NCI-H526 treated with DMSO at 0.1 percent for 48 hours (cell line): ENCODE measurements at regions not wholly inside any gene's neighbourhood (a gene's known extent, or its start where the extent isn't known, plus 50 kb on each side); places are given as distances from the start of the nearest gene placed in this dataset.
"Not testable (repeated sequence)": the region's sequence is repeated elsewhere in the genome, so short reads cannot be mapped to it uniquely, and the experiment has no call there.

Experiments used
- DNase-seq: peaks from one replicate; lab custom pipeline; 2025; lab: John Stamatoyannopoulos, UW

- no peak for DNase-seq
Measured at GRCh38 chr22:22716136-22716665, 71.8 kb downstream of the GGTLC2 start.

- no peak for DNase-seq
Measured at GRCh38 chr22:22717664-22718063, 73.2 kb downstream of the GGTLC2 start.

DNA sequence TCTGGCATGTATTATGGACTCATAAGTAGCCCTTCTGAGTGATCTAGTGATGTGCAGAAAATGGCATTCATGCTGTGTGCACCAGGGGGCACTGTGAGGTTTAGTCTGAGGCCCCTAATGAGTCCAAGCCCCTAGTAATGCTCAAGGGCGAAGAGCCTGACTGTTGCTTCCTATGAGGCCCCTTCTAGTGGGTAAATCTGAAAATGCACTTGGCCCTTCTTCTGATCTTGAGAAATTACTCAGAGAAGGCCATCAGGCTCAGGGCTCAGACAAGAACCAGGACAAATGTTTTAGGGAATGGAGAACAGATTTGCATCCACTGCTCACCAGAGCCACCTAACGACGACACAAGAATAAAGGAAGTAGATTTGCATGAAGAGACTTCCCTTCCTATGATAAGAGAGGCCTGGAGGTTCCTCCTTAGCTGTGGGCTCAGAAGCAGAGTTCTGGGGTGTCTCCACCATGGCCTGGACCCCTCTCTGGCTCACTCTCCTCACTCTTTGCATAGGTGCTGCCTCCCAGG, 75.8 kb downstream of the GGTLC2 start:
- peak; percentile 45 for DNase-seq

GRCh38 chr22:22720724-22721261, 76.4 kb downstream of the GGTLC2 start:
- DNase-seq, result no peak

DNA sequence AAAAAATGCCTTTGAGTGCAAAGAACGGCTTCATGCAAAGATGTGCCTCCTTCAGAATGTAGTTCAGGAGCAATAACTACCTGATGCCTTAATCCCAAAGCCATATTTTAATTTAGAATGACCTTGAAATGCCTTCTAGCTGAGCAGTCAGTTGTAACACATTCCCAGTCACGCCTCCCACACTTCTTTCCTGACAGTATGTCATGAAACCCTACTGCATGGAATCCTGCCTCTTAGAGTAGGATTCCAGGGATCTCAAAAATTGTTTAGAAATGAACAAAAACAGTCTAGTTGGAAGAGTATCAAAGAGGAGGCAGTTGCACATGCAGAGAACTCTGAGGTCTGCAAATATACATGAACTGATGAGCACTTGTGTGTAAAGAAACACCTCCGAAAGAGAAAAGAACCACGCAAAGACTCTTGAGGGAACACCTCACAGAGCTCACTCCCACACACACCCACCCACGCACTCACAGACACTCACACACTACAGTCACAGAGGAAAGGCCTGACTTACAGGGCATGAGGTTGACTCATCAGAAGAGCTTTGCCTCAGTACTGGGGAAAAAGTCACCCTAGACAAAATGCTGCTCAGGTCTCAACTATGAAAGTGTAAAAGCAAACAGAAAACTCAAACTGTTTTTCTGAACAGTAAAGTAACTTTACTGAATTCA, 77.4 kb downstream of the GGTLC2 start:
- no peak for DNase-seq

DNA sequence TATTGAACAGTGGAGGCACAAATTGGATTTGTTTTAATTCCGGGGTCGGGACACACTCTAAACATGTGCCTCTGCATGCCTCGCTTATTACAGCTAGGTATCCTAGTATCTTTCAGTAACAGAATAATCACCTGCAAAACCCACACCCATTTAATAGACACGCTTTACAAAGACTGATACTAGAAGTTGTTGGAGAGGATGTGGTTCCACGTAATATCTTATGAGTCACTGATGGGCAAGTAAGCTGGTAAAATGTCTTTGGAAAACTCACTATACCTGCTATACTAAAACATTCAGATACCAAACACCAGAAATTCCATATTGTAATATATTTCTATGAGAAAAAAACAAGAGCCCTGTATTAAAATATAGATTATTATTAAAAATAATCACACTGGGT, 84.0 kb downstream of the GGTLC2 start:
- DNase-seq, result no peak

- no peak for DNase-seq
Measured at GRCh38 chr22:22730655-22731373, 86.4 kb downstream of the GGTLC2 start.

DNA sequence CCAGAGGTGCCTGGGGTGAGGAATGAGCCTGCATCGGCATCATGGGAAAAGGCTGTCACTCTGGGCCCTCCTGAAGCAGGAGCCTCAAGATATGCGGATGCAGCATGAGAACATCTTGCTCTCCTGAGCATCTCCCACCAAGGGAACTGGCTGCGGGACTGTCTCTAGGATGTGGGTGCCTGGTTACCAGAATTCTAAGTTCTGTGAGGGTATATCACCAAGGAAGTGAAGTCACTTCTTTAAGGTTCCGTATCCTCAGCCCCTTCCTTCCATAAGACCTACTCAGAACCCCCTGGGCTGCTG, 86.9 kb downstream of the GGTLC2 start:
- no peak for DNase-seq

GRCh38 chr22:22733006-22733405, 88.6 kb downstream of the GGTLC2 start:
- DNase-seq, result not testable (repeated sequence)

DNA sequence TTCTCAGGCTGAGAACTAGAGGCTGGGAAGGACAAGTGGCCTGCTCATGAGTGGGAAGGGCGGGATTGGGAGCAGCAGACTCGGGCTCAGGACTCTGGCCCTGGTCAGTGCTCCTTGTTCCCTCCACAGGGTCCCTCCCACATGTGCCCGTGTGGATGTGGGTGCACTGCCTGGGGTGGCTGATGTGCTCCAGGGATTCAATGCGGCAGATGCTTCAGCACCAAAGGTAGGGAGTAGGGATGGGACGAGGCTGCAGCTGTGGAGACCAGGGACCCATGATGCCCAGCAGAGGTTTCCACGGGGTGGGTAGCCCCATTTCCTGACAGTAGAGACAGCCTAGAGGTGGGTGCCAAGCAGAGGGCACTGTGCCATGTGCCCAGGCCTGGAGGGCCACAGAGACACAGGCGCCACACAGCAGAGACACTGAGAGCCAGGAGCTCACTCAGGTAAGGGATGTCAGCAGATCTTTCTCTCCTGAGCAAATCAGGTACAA, 89.5 kb downstream of the GGTLC2 start:
- DNase-seq, result no peak

- DNase-seq, result not testable (repeated sequence)
Measured at GRCh38 chr22:22734395-22735272, 90.2 kb downstream of the GGTLC2 start.

DNA sequence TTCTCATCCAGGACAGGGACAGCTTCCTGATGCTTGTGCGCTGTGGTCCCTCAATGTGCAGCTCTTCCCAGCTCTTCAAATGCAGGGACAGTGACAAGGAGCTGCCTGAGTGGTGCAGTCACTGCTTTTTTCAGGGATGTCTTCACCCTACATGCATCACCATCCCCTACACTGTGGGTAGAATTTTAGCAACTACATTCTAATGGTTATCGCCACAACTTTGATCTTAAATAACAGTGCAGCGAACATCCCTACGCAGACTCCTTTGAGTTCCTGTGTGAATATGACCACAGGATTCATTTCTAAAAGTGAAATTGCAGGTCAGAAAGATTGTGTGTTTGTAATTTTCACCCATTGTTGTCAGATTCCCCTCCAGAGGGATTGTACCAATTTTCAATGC, 90.9 kb downstream of the GGTLC2 start:
- DNase-seq, result not testable (repeated sequence)

DNA sequence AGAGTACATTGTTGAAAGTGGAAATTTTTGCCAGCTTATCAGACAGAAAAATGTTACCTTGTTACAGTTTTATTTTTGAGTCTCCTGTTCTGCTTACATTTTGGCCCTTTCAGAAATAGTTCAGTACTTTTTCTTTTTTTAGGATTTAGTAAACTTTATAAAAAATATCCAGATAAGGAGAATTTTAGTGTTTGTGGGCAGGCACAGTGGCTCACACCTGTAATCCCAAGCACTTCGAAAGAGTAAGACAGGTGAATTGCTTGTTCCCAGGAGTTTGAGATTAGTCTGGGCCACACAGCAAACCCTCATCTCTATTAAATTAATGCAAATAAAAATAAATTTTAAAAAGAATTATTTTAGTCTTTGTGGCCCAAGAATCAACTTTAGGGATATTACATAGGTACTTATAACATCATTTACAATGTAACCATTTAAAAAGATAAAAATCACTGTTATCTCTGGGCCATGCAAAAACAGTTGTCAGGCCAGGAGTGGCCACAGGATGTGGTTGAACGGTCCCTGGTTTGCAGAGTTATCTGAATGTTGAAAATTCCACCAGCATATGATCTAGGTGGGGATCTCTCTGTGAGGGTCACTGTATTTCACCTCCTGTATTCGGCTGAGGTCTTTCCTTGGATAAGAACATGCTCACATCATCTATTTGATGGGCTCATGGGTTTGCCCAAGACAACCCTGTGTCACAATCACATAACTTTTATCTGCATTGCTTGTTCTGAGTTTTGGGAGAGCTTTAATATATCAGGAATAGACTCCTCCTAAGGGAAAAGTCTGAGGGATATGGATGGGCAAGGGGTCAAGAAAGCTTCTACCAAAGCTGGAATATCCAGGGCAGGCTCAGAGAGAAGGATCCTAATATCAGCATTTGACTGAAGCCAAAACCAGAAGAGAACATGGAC, 91.5 kb downstream of the GGTLC2 start:
- DNase-seq, result no peak

DNA sequence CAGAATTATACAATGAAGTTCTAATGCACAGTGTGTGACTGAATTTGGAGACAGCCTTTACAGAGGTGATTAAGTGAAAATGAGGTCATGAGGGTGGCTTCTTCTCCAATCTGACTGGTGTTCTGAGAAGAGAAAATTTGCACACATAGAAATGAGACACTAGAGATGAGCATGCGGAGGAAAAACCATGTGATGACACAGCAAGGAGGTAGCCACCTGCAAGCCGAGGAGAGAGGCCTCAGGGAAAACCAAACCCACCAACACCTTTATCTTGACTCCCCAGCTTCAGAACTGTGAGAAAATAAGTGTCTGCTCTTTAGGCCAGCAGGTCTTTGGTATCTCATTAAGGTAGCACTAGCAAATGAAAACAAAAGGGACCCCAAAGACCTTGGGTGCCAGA, 93.2 kb downstream of the GGTLC2 start:
- no peak for DNase-seq

- DNase-seq, result no peak
Measured at GRCh38 chr22:22738959-22739585, 94.7 kb downstream of the GGTLC2 start.

DNA sequence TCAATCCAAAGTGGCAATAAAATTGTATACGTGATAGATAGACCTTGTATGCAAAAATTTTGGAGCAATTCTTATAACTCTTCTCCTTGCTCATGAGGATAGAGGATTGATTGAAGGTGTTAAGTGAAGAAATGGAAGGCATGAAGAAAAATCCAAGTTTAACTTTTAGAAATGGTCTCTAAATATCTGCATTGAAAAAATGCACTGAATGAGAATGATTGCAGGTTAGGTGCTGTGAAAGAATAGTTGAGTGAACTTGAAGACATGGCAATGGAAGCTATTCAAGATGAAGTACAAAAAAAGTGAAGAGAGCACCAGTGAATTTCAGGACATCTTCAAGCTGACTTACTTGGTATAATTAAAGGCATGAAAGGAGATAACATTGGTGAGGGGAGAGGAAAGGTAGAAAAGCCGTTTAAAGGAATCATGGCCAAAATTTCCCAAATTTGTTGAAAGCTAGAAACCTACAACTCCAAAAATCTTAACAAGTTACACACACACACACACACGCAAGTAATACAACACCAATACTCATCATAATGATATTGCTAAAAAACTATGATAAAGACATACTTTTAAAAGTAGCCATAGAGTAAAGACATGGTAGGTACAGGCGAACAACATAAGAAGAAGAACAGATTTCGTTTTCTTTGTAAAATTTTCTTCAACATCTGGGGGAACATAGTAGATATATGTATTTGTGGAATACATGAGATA, 96.3 kb downstream of the GGTLC2 start:
- no peak for DNase-seq

GRCh38 chr22:22741843-22742242, 97.4 kb downstream of the GGTLC2 start:
- no peak for DNase-seq

- no peak for DNase-seq
Measured at GRCh38 chr22:22742641-22743040, 98.2 kb downstream of the GGTLC2 start.

GRCh38 chr22:22743128-22743760, 98.8 kb downstream of the GGTLC2 start:
- no peak for DNase-seq
